ENCODE measurements at regions not wholly inside any gene's neighbourhood (a gene's known extent, or its start where the extent isn't known, plus 50 kb on each side); places are given as distances from the start of the nearest gene placed in this dataset.

- H3K4me3 ChIP-seq: no peak overlapping the region
- WGBS, 2 donors (ENCODE audit: low coverage in 1 of 2): 0 to 50% methylated on average over 1 of the region's 5 CpGs
- H3K27ac ChIP-seq: no peak overlapping the region
- no peaks in the 10 kb centered on the region for H3K9me3 ChIP-seq
- H3K36me3 ChIP-seq: no peaks in the 10 kb centered on the region
- H3K27me3 ChIP-seq: no peaks in the 10 kb centered on the region
- no peak for TF ChIP-seq CTCF (IDR thresholded peaks at IDR 0.05)
- no peak for TF ChIP-seq EP300 (IDR thresholded peaks at IDR 0.05)
- TF ChIP-seq POLR2AphosphoS5 (IDR thresholded peaks at IDR 0.05): no peak
- H3K4me1 ChIP-seq: no peaks in the 10 kb centered on the region
- ATAC-seq: no peak
Observed at GRCh38 chr9:106532306-106533015, 330.5 kb upstream of the ZNF462 start.

GRCh38 chr9:106534800-106535199 lies 328.2 kb upstream of the ZNF462 start:
- Histone ChIP-seq H3K27ac (no peak overlapping the region), H3K36me3 (no peaks in the 10 kb centered on the region), H3K27me3 (no peaks in the 10 kb centered on the region), H3K9me3 (no peaks in the 10 kb centered on the region), H3K4me3 (no peak overlapping the region), H3K4me1 (no peaks in the 10 kb centered on the region)
- TF ChIP-seq POLR2AphosphoS5 (IDR thresholded peaks at IDR 0.05) (no peak), POLR2A (IDR thresholded peaks at IDR 0.05) (no peak), CTCF (IDR thresholded peaks at IDR 0.05) (no peak), EP300 (IDR thresholded peaks at IDR 0.05) (no peak)
- ATAC-seq: no peak
- 65 to 70% methylated on average over 2 to 3 of the region's 3 CpGs for whole genome bisulfite sequencing, 2 donors (ENCODE audit: low coverage in 1 of 2)

DNA sequence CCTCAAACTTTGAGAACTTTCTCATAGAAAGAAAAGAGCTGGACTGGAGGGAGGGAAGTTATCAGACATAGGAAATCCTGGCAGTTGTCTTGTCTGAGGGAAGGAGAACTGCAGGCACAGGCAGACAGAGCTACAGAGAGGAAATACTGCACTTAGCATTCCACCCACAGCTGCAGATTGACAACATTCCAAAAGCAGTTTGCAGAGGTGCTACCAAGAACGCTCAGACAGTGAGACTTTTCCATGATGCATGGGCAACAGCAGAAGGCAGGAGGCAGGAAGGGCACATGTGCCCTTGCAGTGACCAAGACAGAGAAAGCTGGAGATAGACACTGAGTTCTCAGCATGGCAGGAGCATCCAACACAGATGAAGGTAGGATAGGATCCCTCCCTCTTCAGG lies 327.5 kb upstream of the ZNF462 start:
- H3K9me3 ChIP-seq: no peaks in the 10 kb centered on the region
- H3K4me3 ChIP-seq: no peak overlapping the region
- WGBS, 2 donors (ENCODE audit: low coverage in 1 of 2): 0% methylated on average over 1 of the region's 1 CpG
- no peaks in the 10 kb centered on the region for H3K4me1 ChIP-seq
- ATAC-seq: no peak
- no peaks in the 10 kb centered on the region for H3K36me3 ChIP-seq
- H3K27ac ChIP-seq: no peak overlapping the region
- H3K27me3 ChIP-seq: no peaks in the 10 kb centered on the region
- no peak for TF ChIP-seq EP300 (IDR thresholded peaks at IDR 0.05)

GRCh38 chr9:106557996-106558667 lies 304.8 kb upstream of the ZNF462 start:
- peaks cover 0 to 10% (median 0%) of the 10 kb centered on the region in 3 donors for H3K9me3 ChIP-seq
- H3K36me3 ChIP-seq: no peaks in the 10 kb centered on the region
- no peak for ATAC-seq
- no peak overlapping the region for H3K27ac ChIP-seq
- no peaks in the 10 kb centered on the region for H3K4me1 ChIP-seq
- no peaks in the 10 kb centered on the region for H3K27me3 ChIP-seq
- no peak for TF ChIP-seq POLR2AphosphoS5 (IDR thresholded peaks at IDR 0.05)
- no peak for TF ChIP-seq POLR2A (IDR thresholded peaks at IDR 0.05)
- TF ChIP-seq EP300 (IDR thresholded peaks at IDR 0.05): no peak
- no peak for TF ChIP-seq CTCF (IDR thresholded peaks at IDR 0.05)
- 60 to 100% methylated on average over 2 to 4 of the region's 11 CpGs for WGBS, 2 donors (ENCODE audit: low coverage in 1 of 2)
- H3K4me3 ChIP-seq: no peak overlapping the region

DNA sequence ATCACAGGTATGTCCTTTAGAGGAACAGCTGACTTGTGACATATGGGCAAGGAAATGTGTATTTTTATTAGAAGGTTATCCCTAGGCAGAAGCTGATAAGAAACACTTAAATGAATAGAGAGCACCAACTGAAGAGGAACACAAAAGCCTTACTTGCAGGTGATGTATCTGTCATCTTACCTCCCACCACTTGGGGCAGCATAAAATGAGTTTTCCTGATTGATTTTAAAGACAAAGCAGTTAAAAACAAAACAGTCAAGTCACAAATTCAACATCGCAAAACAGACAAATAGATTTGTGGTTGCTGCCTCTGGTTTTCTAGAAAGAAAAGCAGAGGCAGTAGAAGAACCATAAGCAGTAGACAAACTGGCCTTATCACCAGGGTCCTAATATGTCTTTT lies 302.4 kb upstream of the ZNF462 start:
- TF ChIP-seq CTCF (IDR thresholded peaks at IDR 0.05) (no peak), POLR2A (IDR thresholded peaks at IDR 0.05) (no peak), POLR2AphosphoS5 (IDR thresholded peaks at IDR 0.05) (no peak), EP300 (IDR thresholded peaks at IDR 0.05) (no peak)
- Histone ChIP-seq H3K9me3 (no peaks in the 10 kb centered on the region), H3K4me1 (no peaks in the 10 kb centered on the region), H3K27ac (no peak overlapping the region), H3K36me3 (no peaks in the 10 kb centered on the region), H3K4me3 (no peak overlapping the region), H3K27me3 (no peaks in the 10 kb centered on the region)
- ATAC-seq: no peak
- 70 to 100% methylated on average over 1 of the region's 1 CpG for WGBS, 2 donors (ENCODE audit: low coverage in 1 of 2)
